Fibroblast of the aortic adventitia (primary cell): ENCODE measurements at regions not wholly inside any gene's neighbourhood (a gene's known extent, or its start where the extent isn't known, plus 50 kb on each side); places are given as distances from the start of the nearest gene placed in this dataset.

ENCODE experiments used
- DNase-seq: peaks from one replicate; pipeline ENCODE4 v3.0.0-alpha.2; 2010; ENCODE audit warnings: low read depth
- H3K4me3 ChIP-seq: 2 replicates; pipeline ENCODE4 v1.5.1; 2011; ENCODE audit warnings: low read depth, mild to moderate bottlenecking, control low read depth, low read length, moderate library complexity
- TF ChIP-seq, protein P1 (sequence below): IDR thresholded peaks from 2 replicates; pipeline ENCODE4 v1.5.1; 2011; ENCODE audit warnings: mild to moderate bottlenecking, low read length, control low read depth, inconsistent platforms; ENCODE audit not compliant: insufficient read depth

DNA sequence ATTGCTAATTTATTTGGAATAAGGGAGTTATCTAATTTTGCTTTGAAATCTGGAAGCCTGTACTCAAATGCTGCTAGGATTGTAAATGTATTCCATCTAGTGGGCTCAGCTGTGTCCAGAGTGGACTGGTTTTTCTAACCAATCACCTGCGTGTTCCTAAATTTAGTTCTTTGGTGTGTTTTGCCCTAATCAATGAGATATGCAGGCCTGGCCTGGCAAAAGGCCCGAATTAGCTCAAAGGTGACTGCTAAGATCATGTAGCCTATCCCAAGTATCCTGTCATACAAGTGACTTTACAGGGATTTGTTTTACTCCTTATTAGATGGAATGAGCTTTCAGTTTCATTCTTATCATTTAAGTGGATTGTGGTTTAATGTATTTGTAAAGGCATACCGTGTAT lies 51.3 kb upstream of the ARMC2 start:
- DNase-seq = no peak
- no peak overlapping the region for H3K4me3 ChIP-seq
- TF ChIP-seq, protein P1, sequence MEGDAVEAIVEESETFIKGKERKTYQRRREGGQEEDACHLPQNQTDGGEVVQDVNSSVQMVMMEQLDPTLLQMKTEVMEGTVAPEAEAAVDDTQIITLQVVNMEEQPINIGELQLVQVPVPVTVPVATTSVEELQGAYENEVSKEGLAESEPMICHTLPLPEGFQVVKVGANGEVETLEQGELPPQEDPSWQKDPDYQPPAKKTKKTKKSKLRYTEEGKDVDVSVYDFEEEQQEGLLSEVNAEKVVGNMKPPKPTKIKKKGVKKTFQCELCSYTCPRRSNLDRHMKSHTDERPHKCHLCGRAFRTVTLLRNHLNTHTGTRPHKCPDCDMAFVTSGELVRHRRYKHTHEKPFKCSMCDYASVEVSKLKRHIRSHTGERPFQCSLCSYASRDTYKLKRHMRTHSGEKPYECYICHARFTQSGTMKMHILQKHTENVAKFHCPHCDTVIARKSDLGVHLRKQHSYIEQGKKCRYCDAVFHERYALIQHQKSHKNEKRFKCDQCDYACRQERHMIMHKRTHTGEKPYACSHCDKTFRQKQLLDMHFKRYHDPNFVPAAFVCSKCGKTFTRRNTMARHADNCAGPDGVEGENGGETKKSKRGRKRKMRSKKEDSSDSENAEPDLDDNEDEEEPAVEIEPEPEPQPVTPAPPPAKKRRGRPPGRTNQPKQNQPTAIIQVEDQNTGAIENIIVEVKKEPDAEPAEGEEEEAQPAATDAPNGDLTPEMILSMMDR = no peak

DNA sequence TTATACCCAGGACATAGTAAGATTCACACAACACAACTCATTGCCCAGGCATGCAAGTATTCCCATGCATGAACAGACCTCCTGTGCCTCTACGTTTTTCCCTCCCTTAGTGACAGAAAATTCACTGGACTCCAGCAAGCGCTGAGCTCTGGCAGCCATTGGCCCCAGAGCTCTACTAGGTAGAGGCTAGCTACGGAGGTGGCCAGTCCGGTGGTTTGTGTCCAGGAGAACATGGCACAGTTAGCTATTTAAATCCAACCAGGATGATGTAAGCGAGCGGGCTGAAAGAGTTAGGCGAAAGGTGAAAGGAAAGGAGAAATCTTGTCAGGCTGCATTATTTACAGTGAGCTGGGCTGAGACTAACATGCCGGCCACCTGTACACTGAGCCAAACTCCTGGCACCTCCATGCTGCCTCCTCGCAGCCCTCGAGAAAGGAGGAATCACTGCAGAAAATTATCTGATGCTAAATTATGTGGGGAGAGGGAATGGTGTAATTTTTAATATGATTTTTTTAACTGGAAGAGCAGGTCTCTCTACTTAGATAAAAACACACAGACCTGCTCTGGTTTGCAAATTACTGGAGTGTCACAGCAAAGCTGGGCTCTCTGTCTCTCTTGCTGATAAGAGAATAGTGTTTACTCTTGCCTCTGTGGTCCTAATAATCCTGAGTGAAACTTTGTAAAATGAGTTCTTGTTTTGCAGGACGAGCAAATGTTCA lies 50.1 kb upstream of the ARMC2 start:
- no peak for DNase-seq
- TF ChIP-seq, protein P1 = no peak
- H3K4me3 ChIP-seq = no peak overlapping the region
